ENCODE measurements at regions not wholly inside any gene's neighbourhood (a gene's known extent, or its start where the extent isn't known, plus 50 kb on each side); places are given as distances from the start of the nearest gene placed in this dataset.

DNA sequence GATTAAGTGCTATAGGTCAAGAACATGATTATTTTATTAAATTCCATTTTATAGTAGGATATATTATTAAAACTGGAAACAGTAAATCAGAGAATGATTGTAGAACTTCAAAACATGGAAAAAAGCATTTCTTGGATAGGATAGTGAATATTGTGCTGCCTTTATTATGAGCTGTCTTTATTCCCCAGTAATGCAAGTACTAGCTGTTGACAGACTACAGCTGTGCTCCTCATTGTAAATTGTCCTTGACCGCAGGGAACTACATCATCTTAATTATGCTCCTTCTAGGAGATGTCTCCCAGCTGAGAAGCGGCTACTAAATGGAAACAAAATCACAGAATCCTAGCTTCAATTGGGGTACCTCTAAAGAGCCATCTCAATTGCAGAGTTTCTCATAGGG is 1457.2 kb upstream of the PCDH7 start:
- no peaks in the 10 kb centered on the region for H3F3A ChIP-seq (replicated peaks; ENCODE audit: insufficient read depth)
- H3K4me2 ChIP-seq, result no peak overlapping the region
- no peaks in the 10 kb centered on the region for H3K4me1 ChIP-seq (ENCODE audit: control insufficient read depth in 1 of 2, insufficient read depth in 2 of 2, low read depth in 1 of 2, low read length in 1 of 2)
- H3K9ac ChIP-seq, result no peak overlapping the region
- H3K9me2 ChIP-seq, result no peaks in the 10 kb centered on the region
- H3K27me3 ChIP-seq (ENCODE audit: insufficient read depth), result peaks cover 4% of the 10 kb centered on the region; the same call in 1 of the 2 replicates
- H3K79me2 ChIP-seq (ENCODE audit: insufficient read depth), result no peaks in the 10 kb centered on the region
- no peaks in the 10 kb centered on the region; the same call in 1 of the 2 replicates for H3K9me3 ChIP-seq
- no peak overlapping the region for H3K4me3 ChIP-seq (ENCODE audit: low read depth in 2 of 2, low read length in 1 of 2)
- ChIA-PET POLR2A (no interaction called here), CTCF (no interaction called here)
- H3K27ac ChIP-seq (ENCODE audit: low read depth in 2 of 2, low read length in 1 of 2), result no peak overlapping the region
- WGBS (ENCODE audit: low lambda C conversion rate), result 48% methylated on average over 2 of the region's 2 CpGs
- H4K20me1 ChIP-seq (ENCODE audit: insufficient read depth), result no peaks in the 10 kb centered on the region
- no peak overlapping the region for H2AFZ ChIP-seq (ENCODE audit: low read depth)
- TF ChIP-seq, protein P1, sequence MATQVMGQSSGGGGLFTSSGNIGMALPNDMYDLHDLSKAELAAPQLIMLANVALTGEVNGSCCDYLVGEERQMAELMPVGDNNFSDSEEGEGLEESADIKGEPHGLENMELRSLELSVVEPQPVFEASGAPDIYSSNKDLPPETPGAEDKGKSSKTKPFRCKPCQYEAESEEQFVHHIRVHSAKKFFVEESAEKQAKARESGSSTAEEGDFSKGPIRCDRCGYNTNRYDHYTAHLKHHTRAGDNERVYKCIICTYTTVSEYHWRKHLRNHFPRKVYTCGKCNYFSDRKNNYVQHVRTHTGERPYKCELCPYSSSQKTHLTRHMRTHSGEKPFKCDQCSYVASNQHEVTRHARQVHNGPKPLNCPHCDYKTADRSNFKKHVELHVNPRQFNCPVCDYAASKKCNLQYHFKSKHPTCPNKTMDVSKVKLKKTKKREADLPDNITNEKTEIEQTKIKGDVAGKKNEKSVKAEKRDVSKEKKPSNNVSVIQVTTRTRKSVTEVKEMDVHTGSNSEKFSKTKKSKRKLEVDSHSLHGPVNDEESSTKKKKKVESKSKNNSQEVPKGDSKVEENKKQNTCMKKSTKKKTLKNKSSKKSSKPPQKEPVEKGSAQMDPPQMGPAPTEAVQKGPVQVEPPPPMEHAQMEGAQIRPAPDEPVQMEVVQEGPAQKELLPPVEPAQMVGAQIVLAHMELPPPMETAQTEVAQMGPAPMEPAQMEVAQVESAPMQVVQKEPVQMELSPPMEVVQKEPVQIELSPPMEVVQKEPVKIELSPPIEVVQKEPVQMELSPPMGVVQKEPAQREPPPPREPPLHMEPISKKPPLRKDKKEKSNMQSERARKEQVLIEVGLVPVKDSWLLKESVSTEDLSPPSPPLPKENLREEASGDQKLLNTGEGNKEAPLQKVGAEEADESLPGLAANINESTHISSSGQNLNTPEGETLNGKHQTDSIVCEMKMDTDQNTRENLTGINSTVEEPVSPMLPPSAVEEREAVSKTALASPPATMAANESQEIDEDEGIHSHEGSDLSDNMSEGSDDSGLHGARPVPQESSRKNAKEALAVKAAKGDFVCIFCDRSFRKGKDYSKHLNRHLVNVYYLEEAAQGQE (IDR thresholded peaks at IDR 0.05; ENCODE audit: low read depth, low read length), result no peak
- TF ChIP-seq SMC3 (IDR thresholded peaks at IDR 0.05; ENCODE audit: low read depth, low read length) (no peak), GABPA (IDR thresholded peaks at IDR 0.05; ENCODE audit: low read depth) (no peak)
- TF ChIP-seq, protein P2, sequence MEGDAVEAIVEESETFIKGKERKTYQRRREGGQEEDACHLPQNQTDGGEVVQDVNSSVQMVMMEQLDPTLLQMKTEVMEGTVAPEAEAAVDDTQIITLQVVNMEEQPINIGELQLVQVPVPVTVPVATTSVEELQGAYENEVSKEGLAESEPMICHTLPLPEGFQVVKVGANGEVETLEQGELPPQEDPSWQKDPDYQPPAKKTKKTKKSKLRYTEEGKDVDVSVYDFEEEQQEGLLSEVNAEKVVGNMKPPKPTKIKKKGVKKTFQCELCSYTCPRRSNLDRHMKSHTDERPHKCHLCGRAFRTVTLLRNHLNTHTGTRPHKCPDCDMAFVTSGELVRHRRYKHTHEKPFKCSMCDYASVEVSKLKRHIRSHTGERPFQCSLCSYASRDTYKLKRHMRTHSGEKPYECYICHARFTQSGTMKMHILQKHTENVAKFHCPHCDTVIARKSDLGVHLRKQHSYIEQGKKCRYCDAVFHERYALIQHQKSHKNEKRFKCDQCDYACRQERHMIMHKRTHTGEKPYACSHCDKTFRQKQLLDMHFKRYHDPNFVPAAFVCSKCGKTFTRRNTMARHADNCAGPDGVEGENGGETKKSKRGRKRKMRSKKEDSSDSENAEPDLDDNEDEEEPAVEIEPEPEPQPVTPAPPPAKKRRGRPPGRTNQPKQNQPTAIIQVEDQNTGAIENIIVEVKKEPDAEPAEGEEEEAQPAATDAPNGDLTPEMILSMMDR (IDR thresholded peaks at IDR 0.05), result no peak
- TF ChIP-seq, protein P3, sequence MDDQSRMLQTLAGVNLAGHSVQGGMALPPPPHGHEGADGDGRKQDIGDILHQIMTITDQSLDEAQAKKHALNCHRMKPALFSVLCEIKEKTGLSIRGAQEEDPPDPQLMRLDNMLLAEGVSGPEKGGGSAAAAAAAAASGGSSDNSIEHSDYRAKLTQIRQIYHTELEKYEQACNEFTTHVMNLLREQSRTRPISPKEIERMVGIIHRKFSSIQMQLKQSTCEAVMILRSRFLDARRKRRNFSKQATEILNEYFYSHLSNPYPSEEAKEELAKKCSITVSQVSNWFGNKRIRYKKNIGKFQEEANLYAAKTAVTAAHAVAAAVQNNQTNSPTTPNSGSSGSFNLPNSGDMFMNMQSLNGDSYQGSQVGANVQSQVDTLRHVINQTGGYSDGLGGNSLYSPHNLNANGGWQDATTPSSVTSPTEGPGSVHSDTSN (IDR thresholded peaks at IDR 0.05), result no peak
- H3K36me3 ChIP-seq (replicated peaks in 1 of 2; ENCODE audit: control insufficient read depth in 1 of 2, insufficient read depth in 2 of 2, low read length in 1 of 2), result no peaks in the 10 kb centered on the region
- no peak for DNase-seq

DNA sequence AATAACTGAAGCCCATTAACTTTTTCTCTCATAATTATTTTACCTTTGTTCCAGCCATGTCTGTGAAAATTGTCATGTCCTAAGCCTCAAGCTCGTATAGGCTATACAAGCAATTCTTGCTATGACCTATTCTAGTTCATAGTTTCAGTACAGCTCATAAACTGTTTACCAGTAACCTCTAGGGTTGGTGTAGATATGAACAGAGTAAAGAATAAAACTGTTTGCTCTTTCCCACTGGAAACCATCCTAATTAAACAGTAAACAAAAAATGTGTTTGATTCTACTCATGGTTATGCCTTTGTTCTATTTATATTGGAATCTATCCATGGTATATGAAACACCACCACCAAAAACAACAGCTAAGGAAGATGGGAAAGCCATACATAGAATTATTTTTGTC is 1444.0 kb upstream of the PCDH7 start:
- WGBS (ENCODE audit: low lambda C conversion rate), result 39% methylated on average over 1 of the region's 1 CpG
- H3K36me3 ChIP-seq (replicated peaks in 1 of 2; ENCODE audit: control insufficient read depth in 1 of 2, insufficient read depth in 2 of 2, low read length in 1 of 2), result no peaks in the 10 kb centered on the region

More for the DNA sequence above, 1444.0 kb upstream of the PCDH7 start:
- ChIA-PET CTCF (no interaction called here), POLR2A (no interaction called here)
- no peak overlapping the region for H3K27ac ChIP-seq (ENCODE audit: low read depth in 2 of 2, low read length in 1 of 2)
- H3K9me2 ChIP-seq, result no peaks in the 10 kb centered on the region
- no peak overlapping the region for H3K4me3 ChIP-seq (ENCODE audit: low read depth in 2 of 2, low read length in 1 of 2)
- TF ChIP-seq, protein P4, sequence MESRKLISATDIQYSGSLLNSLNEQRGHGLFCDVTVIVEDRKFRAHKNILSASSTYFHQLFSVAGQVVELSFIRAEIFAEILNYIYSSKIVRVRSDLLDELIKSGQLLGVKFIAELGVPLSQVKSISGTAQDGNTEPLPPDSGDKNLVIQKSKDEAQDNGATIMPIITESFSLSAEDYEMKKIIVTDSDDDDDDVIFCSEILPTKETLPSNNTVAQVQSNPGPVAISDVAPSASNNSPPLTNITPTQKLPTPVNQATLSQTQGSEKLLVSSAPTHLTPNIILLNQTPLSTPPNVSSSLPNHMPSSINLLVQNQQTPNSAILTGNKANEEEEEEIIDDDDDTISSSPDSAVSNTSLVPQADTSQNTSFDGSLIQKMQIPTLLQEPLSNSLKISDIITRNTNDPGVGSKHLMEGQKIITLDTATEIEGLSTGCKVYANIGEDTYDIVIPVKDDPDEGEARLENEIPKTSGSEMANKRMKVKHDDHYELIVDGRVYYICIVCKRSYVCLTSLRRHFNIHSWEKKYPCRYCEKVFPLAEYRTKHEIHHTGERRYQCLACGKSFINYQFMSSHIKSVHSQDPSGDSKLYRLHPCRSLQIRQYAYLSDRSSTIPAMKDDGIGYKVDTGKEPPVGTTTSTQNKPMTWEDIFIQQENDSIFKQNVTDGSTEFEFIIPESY (IDR thresholded peaks at IDR 0.05; ENCODE audit: borderline replicate concordance, low read depth), result no peak
- TF ChIP-seq, protein P3 (IDR thresholded peaks at IDR 0.05), result no peak
- TF ChIP-seq, protein P1 (IDR thresholded peaks at IDR 0.05; ENCODE audit: low read depth, low read length), result no peak
- TF ChIP-seq RAD21 (IDR thresholded peaks at IDR 0.05; ENCODE audit: low read length), result no peak
- TF ChIP-seq RCOR1 (IDR thresholded peaks at IDR 0.05; ENCODE audit: low read length), result no peak
- TF ChIP-seq, protein P5, sequence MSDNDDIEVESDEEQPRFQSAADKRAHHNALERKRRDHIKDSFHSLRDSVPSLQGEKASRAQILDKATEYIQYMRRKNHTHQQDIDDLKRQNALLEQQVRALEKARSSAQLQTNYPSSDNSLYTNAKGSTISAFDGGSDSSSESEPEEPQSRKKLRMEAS (IDR thresholded peaks at IDR 0.05; ENCODE audit: low read depth), result no peak
- no peak for TF ChIP-seq NFIC (IDR thresholded peaks at IDR 0.05; ENCODE audit: borderline replicate concordance)
- no peak for TF ChIP-seq EZH2phosphoT487 (IDR thresholded peaks at IDR 0.05; ENCODE audit: borderline replicate concordance, low read depth)
- no peak for TF ChIP-seq JUND (IDR thresholded peaks at IDR 0.05)
- TF ChIP-seq GATA2 (CRISPR knock-in tag; IDR thresholded peaks at IDR 0.05), result no peak
- no peaks in the 10 kb centered on the region for H4K20me1 ChIP-seq (ENCODE audit: insufficient read depth)
- no peak for DNase-seq
- H3K9me3 ChIP-seq, result no peaks in the 10 kb centered on the region
- peaks cover 0 to 9% of the 10 kb centered on the region in 2 experiments; a peak in 1 of 4 replicates for H3K4me1 ChIP-seq (ENCODE audit: control insufficient read depth in 1 of 2, insufficient read depth in 2 of 2, low read depth in 1 of 2, low read length in 1 of 2)
- no peaks in the 10 kb centered on the region for H3K27me3 ChIP-seq (ENCODE audit: insufficient read depth)
- peaks cover 16% of the 10 kb centered on the region for H3F3A ChIP-seq (replicated peaks; ENCODE audit: insufficient read depth)
- no peak overlapping the region for H3K4me2 ChIP-seq
- no peak overlapping the region for H2AFZ ChIP-seq (ENCODE audit: low read depth)
- no peak overlapping the region for H3K9ac ChIP-seq
- no peaks in the 10 kb centered on the region for H3K79me2 ChIP-seq (ENCODE audit: insufficient read depth)

Data from SK-N-SH (cell line).